ENCODE measurements at regions not wholly inside any gene's neighbourhood (a gene's known extent, or its start where the extent isn't known, plus 50 kb on each side); places are given as distances from the start of the nearest gene placed in this dataset.
"Not testable (repeated sequence)": the region's sequence is repeated elsewhere in the genome, so short reads cannot be mapped to it uniquely, and the experiment has no call there.

- DNase-seq (ENCODE audit: low spot score), result not testable (repeated sequence)
These were observed 118.3 kb downstream of the LRRC37A3 start for GRCh38 chr17:64800987-64801386.

GRCh38 chr17:64800361-64800895 lies 118.8 kb downstream of the LRRC37A3 start:
- not testable (repeated sequence) for DNase-seq (ENCODE audit: low spot score)

DNA sequence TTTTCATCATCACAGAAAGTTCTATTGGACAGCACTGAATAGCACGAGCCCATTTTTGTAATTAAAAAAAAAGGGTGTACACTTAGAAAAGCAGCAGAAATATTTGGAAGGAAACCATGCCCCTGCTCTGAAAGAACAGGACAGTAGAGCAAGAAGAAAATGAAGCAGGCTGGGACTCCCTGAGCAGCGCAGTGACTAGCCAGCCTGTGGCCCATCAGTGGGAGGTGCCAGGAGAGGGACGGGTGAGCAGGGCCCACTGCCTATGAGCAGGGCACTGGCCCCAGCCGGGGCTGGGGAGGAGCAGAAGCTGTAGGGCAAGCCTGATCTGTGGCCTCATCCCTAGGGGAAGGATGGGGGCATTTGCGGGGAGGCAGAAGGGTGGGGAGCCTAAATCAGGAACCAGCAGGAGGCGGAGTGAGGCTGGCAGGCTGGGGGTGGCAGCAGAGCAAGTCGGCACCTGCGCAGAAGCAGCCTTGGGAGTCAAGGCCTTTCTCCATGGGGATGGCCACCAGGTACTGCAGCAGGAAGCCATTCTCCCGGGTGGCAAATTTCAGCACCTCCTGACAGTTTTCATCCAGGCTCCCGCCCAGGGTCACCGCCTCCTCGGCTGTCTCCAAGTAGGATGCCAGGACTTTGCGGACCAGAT lies 119.6 kb downstream of the LRRC37A3 start:
- not testable (repeated sequence) for DNase-seq (ENCODE audit: low spot score)

- not testable (repeated sequence) for DNase-seq (ENCODE audit: low spot score)
These were observed 120.3 kb downstream of the LRRC37A3 start for GRCh38 chr17:64798961-64799360.

GRCh38 chr17:64798489-64798790 lies 120.8 kb downstream of the LRRC37A3 start:
- not testable (repeated sequence) for DNase-seq (ENCODE audit: low spot score)

- not testable (repeated sequence) for DNase-seq (ENCODE audit: low spot score)
These were observed 121.4 kb downstream of the LRRC37A3 start for GRCh38 chr17:64797746-64798488.

GRCh38 chr17:64795342-64795741 lies 123.9 kb downstream of the LRRC37A3 start:
- DNase-seq (ENCODE audit: low spot score), result not testable (repeated sequence)

GRCh38 chr17:64794548-64795274 lies 124.6 kb downstream of the LRRC37A3 start:
- DNase-seq (ENCODE audit: low spot score), result not testable (repeated sequence)

- DNase-seq (ENCODE audit: low spot score), result not testable (repeated sequence)
These were observed 125.2 kb downstream of the LRRC37A3 start for GRCh38 chr17:64794113-64794512.

GRCh38 chr17:64792793-64793575 lies 126.3 kb downstream of the LRRC37A3 start:
- DNase-seq (ENCODE audit: low spot score), result peak; percentile 65

DNA sequence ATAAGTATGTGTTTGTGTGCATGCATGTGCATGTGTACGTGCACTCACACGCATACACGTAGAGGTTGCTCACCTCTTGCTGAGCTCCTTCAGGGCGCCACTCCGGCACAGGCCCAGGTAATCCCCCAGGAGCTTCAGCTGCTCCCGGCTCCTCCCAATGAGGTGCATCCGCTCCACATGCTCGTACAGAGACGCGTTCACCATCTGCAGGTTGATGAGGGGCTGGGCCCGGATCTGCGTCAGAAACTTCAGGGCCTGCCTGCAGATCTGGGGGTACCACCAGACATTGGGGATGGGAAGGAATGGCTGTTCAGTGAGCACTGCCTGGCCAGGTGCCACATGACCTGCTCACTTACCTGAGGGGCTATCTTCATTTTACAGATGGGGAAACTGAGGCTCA lies 127.0 kb downstream of the LRRC37A3 start:
- not testable (repeated sequence) for DNase-seq (ENCODE audit: low spot score)

GRCh38 chr17:64791691-64792090 lies 127.6 kb downstream of the LRRC37A3 start:
- not testable (repeated sequence) for DNase-seq (ENCODE audit: low spot score)

- DNase-seq (ENCODE audit: low spot score), result not testable (repeated sequence)
These were observed 128.1 kb downstream of the LRRC37A3 start for GRCh38 chr17:64791226-64791625.

GRCh38 chr17:64790690-64791089 lies 128.6 kb upstream of the SMURF2 start:
- not testable (repeated sequence) for DNase-seq (ENCODE audit: low spot score)

GRCh38 chr17:64790193-64790592 lies 128.1 kb upstream of the SMURF2 start:
- DNase-seq (ENCODE audit: low spot score), result not testable (repeated sequence)

- not testable (repeated sequence) for DNase-seq (ENCODE audit: low spot score)
These were observed 126.9 kb upstream of the SMURF2 start for GRCh38 chr17:64789061-64789445.

GRCh38 chr17:64788286-64789060 lies 126.4 kb upstream of the SMURF2 start:
- DNase-seq (ENCODE audit: low spot score), result no peak

DNA sequence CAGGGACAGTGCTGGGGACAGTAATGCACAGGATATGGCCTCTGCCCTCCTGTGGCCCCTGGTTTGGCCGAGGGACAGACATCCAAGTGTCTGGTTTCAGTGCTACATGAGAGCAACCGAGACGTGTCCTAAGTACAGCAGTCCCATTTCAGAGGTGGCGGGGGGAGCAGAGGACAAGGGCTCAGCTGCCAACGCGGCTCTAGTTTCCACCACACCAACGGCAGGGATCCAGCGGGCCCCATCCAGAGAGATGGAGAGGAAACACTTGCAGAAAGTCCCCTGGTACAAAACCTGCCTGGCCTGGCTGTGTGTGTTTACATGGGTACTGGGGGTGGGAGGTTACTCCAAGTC lies 125.8 kb upstream of the SMURF2 start:
- DNase-seq (ENCODE audit: low spot score), result no peak

DNA sequence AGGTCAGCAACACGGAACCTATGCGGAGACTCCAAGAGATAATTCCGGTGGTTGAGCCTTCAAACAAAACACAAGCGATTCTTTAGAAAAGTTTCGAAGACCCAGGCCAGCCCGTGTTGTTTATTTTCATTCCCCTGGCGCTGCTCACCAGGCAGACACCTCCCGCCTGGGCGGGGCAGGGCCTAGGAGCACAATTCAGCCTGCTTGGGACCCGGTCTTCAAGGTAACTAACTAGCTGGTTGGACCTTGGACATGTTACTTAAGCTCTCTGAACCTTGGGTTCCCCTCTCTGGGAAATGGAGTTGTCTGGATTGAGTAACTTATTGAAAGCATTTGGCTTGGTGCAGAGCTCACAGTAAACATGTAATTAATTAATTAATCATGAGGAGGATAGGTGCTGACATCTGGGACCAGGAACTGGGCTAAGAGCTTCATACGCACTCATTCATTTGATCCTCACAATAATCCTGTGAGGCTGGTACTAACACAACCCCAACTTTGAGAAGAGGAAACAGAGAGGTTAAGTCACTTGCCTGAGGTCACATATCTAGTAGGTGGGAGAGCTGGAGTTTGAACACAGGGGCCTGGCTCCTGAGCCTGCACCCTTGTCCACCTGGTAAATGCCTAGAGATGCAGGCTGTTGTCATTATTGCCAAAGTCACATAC lies 125.3 kb upstream of the SMURF2 start:
- DNase-seq (ENCODE audit: low spot score), result peak; percentile 22

DNA sequence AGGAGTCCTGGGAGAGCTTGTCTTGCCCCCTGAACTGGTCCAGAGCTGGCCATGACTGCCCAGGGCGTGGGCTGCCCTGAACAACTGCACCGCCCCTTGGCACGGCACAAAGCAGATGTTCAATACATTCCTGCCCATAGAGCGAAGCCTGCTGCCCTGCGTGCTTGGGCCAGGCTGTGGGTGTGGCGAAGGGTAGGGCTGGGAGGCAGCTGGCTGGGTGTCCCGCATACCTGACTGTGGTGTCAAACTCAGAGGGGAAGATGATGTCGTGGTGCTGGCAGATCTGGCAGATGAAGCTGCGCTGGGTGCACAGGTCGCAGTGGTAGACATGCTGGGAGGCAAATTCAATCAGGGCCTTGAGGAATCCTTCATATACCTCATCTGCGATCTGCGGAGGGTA lies 124.2 kb upstream of the SMURF2 start:
- peak; percentile 84 for DNase-seq (ENCODE audit: low spot score)

DNA sequence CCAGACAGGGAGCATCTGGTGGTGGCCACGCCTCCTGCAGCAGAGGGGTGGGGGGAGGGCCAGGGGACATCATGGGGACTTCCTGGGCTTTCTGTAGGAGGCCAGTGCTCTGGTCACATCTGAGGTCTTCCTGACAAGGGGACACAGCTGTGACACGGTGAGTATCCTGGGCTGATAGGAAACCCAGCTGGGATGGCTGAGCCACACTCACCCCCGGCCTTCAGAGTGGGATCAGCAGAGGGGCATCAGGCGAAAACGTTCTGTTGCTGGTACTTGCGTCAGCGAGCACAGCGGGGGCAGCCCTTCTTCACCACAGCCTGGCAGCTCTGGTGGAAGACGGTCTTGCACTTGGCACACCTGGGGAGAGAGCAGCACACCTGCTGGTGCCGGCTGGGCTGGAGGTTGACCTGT lies 122.9 kb upstream of the SMURF2 start:
- DNase-seq (ENCODE audit: low spot score), result no peak
